Stimulated activated naive B cell treated with anti-CD40 and anti-IgM and Interleukin-4, amounts not matched to agents 10 μg/mL and 1 μg/mL and 100 μg/mL, for 72 hours (primary cell): ENCODE measurements at regions not wholly inside any gene's neighbourhood (a gene's known extent, or its start where the extent isn't known, plus 50 kb on each side); places are given as distances from the start of the nearest gene placed in this dataset.

Source experiments
- ATAC-seq, 2 donors: fragments of 150-1000 bp; cut with Tn5 transposase; replicated peaks; 2 replicates each; pipeline ENCODE4 v1.10.0; 2021; ENCODE audit warnings: moderate library complexity in 1 of 2
- DNase-seq: peaks from one replicate; pipeline ENCODE4 v3.0.0; 2021
- H3K27ac Mint-ChIP-seq: one replicate; pipeline ENCODE4 v1.8.0; 2022; ENCODE audit warnings: mild to moderate bottlenecking, mixed read lengths
- H3K27me3 Mint-ChIP-seq, 2 donors: one replicate each; pipeline ENCODE4 v1.8.0; 2022; ENCODE audit warnings: mixed read lengths in 2 of 2
- H3K36me3 Mint-ChIP-seq, 2 donors: one replicate each; pipeline ENCODE4 v1.8.0; 2022; ENCODE audit warnings: mixed read lengths in 2 of 2, mild to moderate bottlenecking in 1 of 2
- H3K4me1 Mint-ChIP-seq, 2 donors: one replicate each; pipeline ENCODE4 v1.8.0; 2022; ENCODE audit warnings: mixed read lengths in 2 of 2, mild to moderate bottlenecking in 1 of 2
- H3K4me3 Mint-ChIP-seq, 2 donors: one replicate each; pipeline ENCODE4 v1.8.0; 2022; ENCODE audit warnings: mild to moderate bottlenecking in 2 of 2, mixed read lengths in 2 of 2, moderate library complexity in 1 of 2
- H3K9me3 Mint-ChIP-seq, 2 donors: one replicate each; pipeline ENCODE4 v1.8.0; 2022; ENCODE audit warnings: mixed read lengths in 2 of 2, mild to moderate bottlenecking in 1 of 2

DNA sequence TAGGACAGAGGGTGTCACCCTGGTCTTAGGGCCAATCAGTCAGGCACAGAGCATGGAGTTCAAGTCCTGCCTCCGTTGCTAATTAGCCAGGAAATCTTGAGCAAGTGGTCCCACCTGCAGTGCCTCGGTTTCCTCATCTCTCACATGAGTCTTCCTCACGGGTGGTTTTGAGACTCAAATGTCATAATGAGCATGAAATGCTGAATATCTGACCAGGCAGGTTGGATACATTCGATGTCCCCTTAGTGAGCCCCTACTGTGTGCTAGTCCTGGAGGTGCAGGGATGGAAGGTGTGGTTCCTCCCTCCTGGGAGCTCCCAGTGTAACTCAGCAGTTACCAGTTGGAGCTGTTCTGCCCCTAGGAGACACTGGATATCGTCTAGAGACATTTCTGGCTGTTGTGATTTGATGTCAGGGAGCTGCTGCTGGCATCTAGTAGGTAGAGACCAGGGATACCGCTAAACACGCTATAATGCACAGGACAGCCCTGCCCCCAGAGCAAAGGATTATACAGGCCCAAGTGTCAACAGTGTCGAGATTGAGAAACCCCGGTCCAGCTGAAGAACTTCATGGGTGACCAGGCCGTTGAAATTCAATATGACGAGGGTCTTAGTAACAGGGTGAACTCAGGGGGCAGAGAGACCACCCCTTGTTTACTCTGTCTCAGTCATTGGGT, 118.5 kb upstream of the TWIST2 start:
- Mint-ChIP-seq H3K9me3 (peaks cover 0 to 11% of the 10 kb centered on the region in 2 donors), H3K27me3 (peaks cover 5 to 6% of the 10 kb centered on the region in 2 donors), H3K36me3 (no peaks in the 10 kb centered on the region), H3K4me3 (no peak overlapping the region), H3K27ac (no peak overlapping the region), H3K4me1 (no peaks in the 10 kb centered on the region)
- DNase-seq: no peak
- ATAC-seq: no peak

DNA sequence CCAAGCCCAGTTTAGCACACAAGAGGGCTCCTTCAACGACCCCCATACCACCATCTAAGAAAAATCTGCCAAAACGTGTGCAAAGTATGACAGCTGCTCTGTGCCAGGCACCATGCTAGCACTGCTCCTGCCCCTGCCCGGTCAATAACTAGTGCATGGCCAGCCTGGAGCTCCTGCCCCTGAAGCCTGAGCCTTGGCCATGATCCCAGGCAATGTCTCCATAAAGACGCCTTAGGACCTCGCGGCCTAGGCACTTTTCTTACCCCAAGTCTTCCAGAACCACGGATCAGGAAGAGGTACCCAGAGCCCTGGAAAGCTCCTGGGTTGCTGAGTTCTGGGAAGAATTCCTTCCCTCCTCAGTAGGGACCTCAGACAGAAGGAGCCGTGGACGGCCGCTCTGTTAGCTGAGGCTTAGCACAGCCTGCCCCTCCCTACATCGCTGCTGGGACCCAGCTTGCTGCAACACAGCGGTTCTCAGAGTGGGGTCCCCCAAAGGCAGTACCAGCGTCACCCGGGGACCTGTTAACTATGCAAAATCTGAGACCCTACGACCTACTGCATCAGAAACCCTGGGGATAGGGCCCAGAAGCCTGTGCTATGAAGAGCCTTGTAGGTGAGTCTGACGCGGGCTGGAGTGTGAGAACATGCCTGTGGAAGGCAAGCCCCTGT, 117.8 kb upstream of the TWIST2 start:
- ATAC-seq: no peak
- H3K36me3 Mint-ChIP-seq: no peaks in the 10 kb centered on the region

DNA sequence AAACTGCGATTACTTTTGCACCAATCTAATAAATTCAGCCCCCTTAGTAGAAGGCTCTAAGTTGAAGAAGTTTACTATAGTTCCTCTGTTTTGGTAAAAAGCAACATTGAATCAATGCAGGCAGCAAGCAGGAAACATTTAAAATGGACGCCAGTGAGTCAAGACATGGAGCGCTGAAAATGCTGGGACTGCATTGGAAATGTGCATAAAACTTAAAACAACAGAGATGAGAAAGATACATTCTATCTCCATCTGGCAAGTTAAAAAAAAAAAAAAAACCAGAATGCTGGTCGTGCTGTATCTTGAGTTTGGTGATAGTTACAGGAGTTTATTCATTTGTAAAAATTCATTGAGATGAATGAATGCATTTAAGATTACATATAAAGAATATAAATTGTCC, 117.0 kb upstream of the TWIST2 start:
- H3K9me3 Mint-ChIP-seq: peaks cover 0 to 3% of the 10 kb centered on the region in 2 donors
- ATAC-seq (no peak), DNase-seq (no peak)
- H3K4me1 Mint-ChIP-seq: no peaks in the 10 kb centered on the region
- H3K36me3 Mint-ChIP-seq: no peaks in the 10 kb centered on the region
- peaks cover 5% of the 10 kb centered on the region in 2 donors for H3K27me3 Mint-ChIP-seq
- H3K27ac Mint-ChIP-seq: no peak overlapping the region
- H3K4me3 Mint-ChIP-seq: no peak overlapping the region

More for the DNA sequence above, 117.8 kb upstream of the TWIST2 start:
- peaks cover 0 to 3% of the 10 kb centered on the region in 2 donors for H3K9me3 Mint-ChIP-seq
- H3K27me3 Mint-ChIP-seq: peaks cover 5% of the 10 kb centered on the region in 2 donors
- no peak for DNase-seq
- no peaks in the 10 kb centered on the region for H3K4me1 Mint-ChIP-seq
- H3K4me3 Mint-ChIP-seq: no peak overlapping the region
- no peak overlapping the region for H3K27ac Mint-ChIP-seq

DNA sequence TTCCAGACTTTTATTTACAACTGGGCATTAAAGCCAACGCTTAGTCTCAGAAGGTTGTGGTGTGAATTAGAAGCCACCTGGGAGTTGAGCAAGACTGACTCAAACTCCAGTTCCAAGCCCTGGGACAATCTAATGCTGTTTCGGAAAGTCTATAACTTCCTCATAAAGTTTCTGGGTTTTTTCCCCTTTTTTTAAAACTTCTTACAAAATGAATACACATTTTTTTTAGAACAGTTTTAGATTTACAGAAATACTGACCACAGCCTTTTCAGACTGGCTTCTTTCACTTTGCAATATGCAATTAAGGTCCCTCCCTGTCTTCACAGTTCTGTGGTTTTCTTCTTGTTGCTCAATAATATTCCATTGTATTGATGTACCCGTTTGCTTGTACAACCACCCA, 115.9 kb upstream of the TWIST2 start:
- no peak for ATAC-seq
- no peak overlapping the region for H3K4me3 Mint-ChIP-seq
- no peaks in the 10 kb centered on the region for H3K36me3 Mint-ChIP-seq
- no peaks in the 10 kb centered on the region for H3K4me1 Mint-ChIP-seq
- DNase-seq: no peak
- H3K9me3 Mint-ChIP-seq: peaks cover 0 to 3% of the 10 kb centered on the region in 2 donors
- H3K27me3 Mint-ChIP-seq: peaks cover 5% of the 10 kb centered on the region in 2 donors
- no peak overlapping the region for H3K27ac Mint-ChIP-seq

DNA sequence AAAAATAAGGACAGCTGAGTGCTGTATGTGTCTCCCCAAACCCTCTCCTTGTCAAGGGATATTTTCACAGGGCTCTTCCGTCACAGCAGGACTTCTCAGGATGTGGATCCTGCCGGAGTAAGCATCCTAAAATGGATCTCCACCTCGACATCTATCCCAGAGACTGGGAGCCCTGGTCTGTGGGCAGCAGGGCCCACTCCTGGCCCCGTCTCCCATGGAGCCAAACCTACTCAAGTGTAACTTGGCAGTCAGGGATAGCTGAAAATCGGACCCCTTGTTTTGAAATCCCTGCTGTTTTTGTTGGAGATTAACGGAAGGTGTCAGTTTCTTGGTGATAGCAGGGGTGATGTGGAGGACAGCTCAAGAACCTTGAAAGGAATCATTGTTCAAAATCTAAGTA, 109.0 kb upstream of the TWIST2 start:
- ATAC-seq: no peak
- no peak overlapping the region for H3K4me3 Mint-ChIP-seq
- H3K36me3 Mint-ChIP-seq: no peaks in the 10 kb centered on the region
- peaks cover 0 to 5% of the 10 kb centered on the region in 2 donors for H3K9me3 Mint-ChIP-seq
- DNase-seq: no peak
- H3K27ac Mint-ChIP-seq: no peak overlapping the region
- H3K27me3 Mint-ChIP-seq: peaks cover 18 to 46% of the 10 kb centered on the region in 2 donors
- no peaks in the 10 kb centered on the region for H3K4me1 Mint-ChIP-seq

DNA sequence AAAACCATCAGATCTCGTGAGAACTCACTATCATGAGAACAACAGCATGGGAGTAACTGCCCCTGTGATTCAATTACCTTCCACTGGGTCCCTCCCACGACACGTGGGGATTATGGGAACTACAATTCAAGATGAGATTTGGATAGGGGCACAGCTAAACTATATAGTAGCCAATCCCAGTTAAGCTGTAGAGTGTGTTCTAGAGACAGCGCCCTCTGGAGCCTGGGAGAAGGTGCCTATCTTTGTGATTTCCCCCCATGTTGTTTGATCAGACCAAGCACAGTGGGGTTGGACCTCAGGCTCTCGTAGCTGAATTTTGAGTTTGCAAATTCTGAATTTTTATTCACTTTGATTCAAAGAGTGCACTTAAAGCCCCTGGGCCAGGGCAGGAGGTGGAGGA, 108.2 kb upstream of the TWIST2 start:
- Mint-ChIP-seq H3K4me3 (no peak overlapping the region), H3K27me3 (peaks cover 22 to 46% of the 10 kb centered on the region in 2 donors), H3K36me3 (no peaks in the 10 kb centered on the region), H3K9me3 (peaks cover 4 to 7% of the 10 kb centered on the region in 2 donors), H3K27ac (no peak overlapping the region), H3K4me1 (no peaks in the 10 kb centered on the region)
- ATAC-seq (no peak), DNase-seq (no peak)

DNA sequence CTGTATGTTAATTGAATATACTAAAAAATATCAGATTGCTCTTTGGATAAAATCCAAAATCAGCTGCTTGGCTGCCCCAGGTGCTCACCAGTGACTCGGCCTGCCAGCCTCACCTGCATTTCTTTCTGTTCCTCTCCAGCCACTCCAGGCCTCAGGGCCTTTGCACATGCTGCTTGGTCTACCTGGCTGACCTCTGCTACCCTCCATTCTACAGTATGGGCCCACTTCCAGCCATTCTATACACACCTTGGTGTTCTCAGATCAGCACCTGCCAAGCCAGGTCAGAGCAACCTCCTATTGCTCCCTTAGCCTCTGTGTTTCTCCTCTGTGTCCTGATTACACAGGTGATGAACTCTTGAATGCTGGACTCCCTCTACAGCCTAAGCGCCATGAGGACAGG, 106.6 kb upstream of the TWIST2 start:
- DNase-seq (no peak), ATAC-seq (no peak)
- no peak overlapping the region for H3K4me3 Mint-ChIP-seq
- H3K36me3 Mint-ChIP-seq: no peaks in the 10 kb centered on the region
- H3K27me3 Mint-ChIP-seq: peaks cover 22 to 46% of the 10 kb centered on the region in 2 donors
- H3K4me1 Mint-ChIP-seq: no peaks in the 10 kb centered on the region
- no peak overlapping the region for H3K27ac Mint-ChIP-seq
- peaks cover 4 to 7% of the 10 kb centered on the region in 2 donors for H3K9me3 Mint-ChIP-seq

DNA sequence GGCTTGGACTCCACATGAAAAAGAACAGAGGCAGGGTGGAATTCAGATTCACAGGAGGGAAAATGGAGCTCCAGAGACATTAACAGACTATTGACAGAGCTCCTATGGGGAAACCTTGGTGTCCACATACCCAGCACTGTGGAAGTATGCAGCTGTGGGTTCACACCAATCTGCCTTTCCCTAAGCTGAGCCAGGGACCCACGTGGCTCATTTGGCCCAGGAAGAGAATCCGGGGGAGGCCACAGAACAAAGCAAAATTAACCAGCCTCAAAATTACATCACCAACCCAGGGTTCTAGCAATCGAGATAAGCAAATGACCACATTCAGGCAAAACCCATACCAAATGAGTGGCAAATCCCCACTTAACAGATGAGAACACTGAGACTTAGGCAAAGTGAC, 105.8 kb upstream of the TWIST2 start:
- Mint-ChIP-seq H3K9me3 (peaks cover 4 to 7% of the 10 kb centered on the region in 2 donors), H3K4me3 (no peak overlapping the region), H3K36me3 (no peaks in the 10 kb centered on the region), H3K4me1 (no peaks in the 10 kb centered on the region), H3K27ac (no peak overlapping the region), H3K27me3 (peaks cover 22 to 44% of the 10 kb centered on the region in 2 donors)
- DNase-seq (no peak), ATAC-seq (no peak)

DNA sequence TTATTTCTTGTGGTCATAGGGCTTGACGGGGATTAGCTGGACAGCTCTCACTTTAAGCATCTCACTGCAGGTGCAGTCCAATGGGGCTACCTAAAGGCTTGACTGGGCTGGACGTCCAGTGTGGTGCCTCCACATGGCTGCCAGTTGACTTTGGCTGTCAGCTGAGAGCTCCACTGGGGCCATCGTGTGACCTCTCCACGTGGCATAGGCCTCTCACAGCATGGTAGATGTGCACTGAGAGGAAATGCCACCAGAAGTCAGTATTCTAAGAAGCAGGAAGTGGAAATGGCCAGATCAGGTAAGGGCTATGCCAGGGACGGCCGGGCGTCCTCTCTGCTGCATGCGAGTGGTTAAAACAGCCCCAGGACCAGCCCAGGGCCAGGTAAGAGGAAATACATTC, 105.2 kb upstream of the TWIST2 start:
- Mint-ChIP-seq H3K36me3 (no peaks in the 10 kb centered on the region), H3K9me3 (peaks cover 4% of the 10 kb centered on the region in 2 donors), H3K4me3 (no peak overlapping the region), H3K27me3 (peaks cover 22 to 38% of the 10 kb centered on the region in 2 donors), H3K27ac (no peak overlapping the region), H3K4me1 (no peaks in the 10 kb centered on the region)
- ATAC-seq (no peak), DNase-seq (no peak)

DNA sequence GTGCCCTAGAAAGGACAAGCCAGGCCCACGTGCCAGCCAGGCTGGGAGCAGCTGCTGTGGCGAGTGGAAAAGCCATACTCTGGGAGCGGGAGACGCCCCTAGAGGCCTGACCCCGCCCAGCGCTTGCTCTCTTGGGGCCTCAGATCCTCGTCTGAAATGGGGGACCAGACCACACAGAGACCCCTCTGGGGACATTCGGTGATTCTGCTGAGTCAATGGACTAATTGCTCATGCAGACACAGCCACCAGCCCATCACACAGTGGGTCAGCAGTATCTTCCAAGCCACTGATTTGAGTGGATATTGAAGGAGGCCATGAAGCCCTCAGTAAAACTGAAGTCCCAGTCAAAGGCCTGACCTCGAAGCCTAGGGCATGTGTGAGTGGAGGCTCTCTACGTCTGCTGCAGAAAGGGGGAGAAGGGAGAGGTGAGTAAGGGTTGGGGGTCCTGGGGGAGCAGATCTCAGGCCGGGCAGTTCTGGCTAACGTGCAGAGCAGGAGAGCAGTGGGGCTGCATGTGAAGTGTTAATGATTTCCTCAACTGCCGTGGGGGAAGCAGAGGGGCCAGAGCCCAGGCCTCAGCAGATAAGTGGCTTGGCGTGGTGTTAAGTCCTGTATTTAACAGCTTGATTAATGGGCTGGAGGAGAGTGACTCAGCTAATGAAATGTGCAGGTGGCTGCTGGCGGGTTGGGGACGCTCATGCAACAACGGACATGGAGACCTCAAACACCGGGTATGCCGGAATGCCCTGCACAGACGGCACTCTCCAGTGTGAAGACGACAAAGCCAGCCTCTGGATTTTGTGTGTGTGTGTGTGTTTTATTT, 104.4 kb upstream of the TWIST2 start:
- H3K27me3 Mint-ChIP-seq: peaks cover 20 to 35% of the 10 kb centered on the region in 2 donors
- no peak for DNase-seq
- H3K9me3 Mint-ChIP-seq: peaks cover 4% of the 10 kb centered on the region in 2 donors
- H3K4me3 Mint-ChIP-seq: no peak overlapping the region
- H3K27ac Mint-ChIP-seq: no peak overlapping the region
- no peaks in the 10 kb centered on the region for H3K36me3 Mint-ChIP-seq
- H3K4me1 Mint-ChIP-seq: no peaks in the 10 kb centered on the region
- ATAC-seq: no peak

DNA sequence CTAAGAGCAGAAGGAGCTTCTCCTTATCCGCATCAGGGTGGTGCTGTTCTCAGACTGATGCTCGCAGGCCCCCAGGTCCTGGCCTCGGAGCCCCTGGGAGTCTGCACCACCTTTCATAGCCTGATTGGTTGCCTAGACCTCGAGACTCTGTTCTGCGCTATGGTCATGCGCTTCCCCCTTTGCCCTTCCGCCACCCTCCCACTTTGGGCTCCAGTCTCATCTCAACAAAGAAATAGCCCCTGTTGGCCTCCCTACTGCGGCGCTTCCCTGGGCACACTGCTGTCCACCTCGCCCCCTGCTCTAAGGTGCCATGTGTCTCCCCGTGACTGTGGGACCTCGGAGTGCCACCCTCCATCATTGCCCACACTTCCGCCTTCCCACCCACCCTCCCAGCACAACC, 102.9 kb upstream of the TWIST2 start:
- Mint-ChIP-seq H3K27me3 (peaks cover 16 to 23% of the 10 kb centered on the region in 2 donors), H3K27ac (no peak overlapping the region), H3K9me3 (peaks cover 9 to 13% of the 10 kb centered on the region in 2 donors), H3K4me1 (no peaks in the 10 kb centered on the region), H3K36me3 (no peaks in the 10 kb centered on the region), H3K4me3 (no peak overlapping the region)
- DNase-seq (no peak), ATAC-seq (no peak)

DNA sequence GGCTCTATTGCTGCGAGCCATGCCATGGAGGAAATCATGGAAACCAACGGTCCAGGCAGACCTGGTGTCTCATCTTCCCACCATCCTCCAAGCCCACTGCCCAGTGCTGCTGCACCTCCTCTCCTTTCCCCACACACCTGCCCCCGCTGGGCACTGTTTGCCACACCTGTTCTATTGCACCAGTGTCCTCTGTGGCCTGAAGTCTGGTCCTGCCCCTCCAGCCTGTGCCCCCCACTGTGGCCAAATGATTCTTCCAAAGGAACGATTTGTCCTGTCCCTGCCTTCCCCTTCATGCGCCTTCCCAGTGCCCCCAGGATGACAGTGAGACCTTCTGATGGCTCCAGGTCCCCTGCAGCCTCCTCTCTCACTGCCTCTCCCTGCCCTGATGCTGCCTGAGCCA, 101.9 kb upstream of the TWIST2 start:
- peaks cover 9 to 13% of the 10 kb centered on the region in 2 donors for H3K9me3 Mint-ChIP-seq
- peaks cover 15 to 16% of the 10 kb centered on the region in 2 donors for H3K27me3 Mint-ChIP-seq

DNA sequence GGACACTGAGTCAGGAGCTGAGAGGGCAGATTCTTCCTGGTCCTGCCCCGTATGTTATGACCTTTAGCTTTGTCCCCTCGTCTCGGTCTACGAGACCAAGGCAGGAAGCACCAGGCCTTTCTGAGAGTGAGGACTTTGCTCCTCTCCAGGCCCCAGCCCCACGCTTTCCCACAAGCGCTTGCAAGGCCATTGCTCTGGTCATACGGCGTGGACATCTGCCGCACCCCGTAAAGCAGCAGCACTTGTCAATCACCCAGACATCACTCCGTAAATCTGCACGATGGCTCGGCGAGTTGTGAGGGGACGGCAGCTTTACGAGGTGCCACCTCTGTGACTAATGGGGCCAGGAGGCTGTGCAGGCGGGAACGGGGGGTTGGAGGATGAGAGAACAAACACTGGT, 100.8 kb upstream of the TWIST2 start:
- Mint-ChIP-seq H3K4me3 (no peak overlapping the region), H3K27ac (no peak overlapping the region), H3K9me3 (peaks cover 9 to 13% of the 10 kb centered on the region in 2 donors), H3K36me3 (no peaks in the 10 kb centered on the region), H3K4me1 (no peaks in the 10 kb centered on the region), H3K27me3 (peaks cover 5 to 16% of the 10 kb centered on the region in 2 donors)
- DNase-seq (no peak), ATAC-seq (no peak)

More for the DNA sequence above, 101.9 kb upstream of the TWIST2 start:
- Mint-ChIP-seq H3K4me1 (no peaks in the 10 kb centered on the region), H3K27ac (no peak overlapping the region), H3K4me3 (no peak overlapping the region), H3K36me3 (no peaks in the 10 kb centered on the region)
- ATAC-seq (no peak), DNase-seq (no peak)

DNA sequence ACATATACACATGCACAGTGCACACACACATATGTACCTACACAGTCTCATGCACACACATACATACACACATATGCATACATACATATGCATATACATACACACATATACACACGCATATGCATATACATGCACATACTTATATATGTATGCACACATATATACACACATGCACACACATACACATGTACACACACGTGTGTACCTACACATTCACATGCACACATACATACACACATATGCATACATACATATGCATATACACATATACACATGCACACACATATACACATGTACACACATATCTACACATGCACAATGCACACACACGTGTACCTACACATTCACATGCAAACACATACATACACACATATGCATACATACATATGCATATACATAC, 100.3 kb upstream of the TWIST2 start:
- Mint-ChIP-seq H3K27me3 (peaks cover 5 to 16% of the 10 kb centered on the region in 2 donors), H3K4me3 (no peak overlapping the region), H3K36me3 (no peaks in the 10 kb centered on the region), H3K27ac (no peak overlapping the region), H3K9me3 (peaks cover 9 to 13% of the 10 kb centered on the region in 2 donors), H3K4me1 (no peaks in the 10 kb centered on the region)
- DNase-seq (no peak), ATAC-seq (no peak)
